Gastroesophageal sphincter (tissue), 3 donors: ENCODE measurements at regions not wholly inside any gene's neighbourhood (a gene's known extent, or its start where the extent isn't known, plus 50 kb on each side); places are given as distances from the start of the nearest gene placed in this dataset.

Experiments
- CTCF ChIP-seq, 4 experiments: fragments of 200-600 bp in 2 of 4; fragments of 450-650 bp in 2 of 4; sonication (generic) in 1 of 4; IDR thresholded peaks; one replicate each; pipeline ENCODE4 v1.5.1; 2017 to 2019; ENCODE audit warnings: antibody characterized with exemption in 4 of 4, mild to moderate bottlenecking in 2 of 4, moderate library complexity in 2 of 4
- EP300 ChIP-seq: sonication (generic); formaldehyde crosslinking; IDR thresholded peaks from one replicate; pipeline ENCODE4 v1.6.1; 2017; ENCODE audit warnings: antibody characterized with exemption, mild to moderate bottlenecking
- POLR2AphosphoS5 ChIP-seq: sonication (generic); formaldehyde crosslinking; IDR thresholded peaks from one replicate; pipeline ENCODE4 v1.6.1; 2017; ENCODE audit warnings: antibody characterized with exemption

- TF ChIP-seq POLR2AphosphoS5 (no peak), CTCF (IDR thresholded peaks at IDR 0.05) (no peak), EP300 (no peak)
These were observed 75.2 kb upstream of the TOP1 start for GRCh38 chr20:40953416-40953815.
